Endothelial cell of umbilical vein (primary cell): ENCODE measurements at regions not wholly inside any gene's neighbourhood (a gene's known extent, or its start where the extent isn't known, plus 50 kb on each side); places are given as distances from the start of the nearest gene placed in this dataset.

Source experiments
- EZH2 ChIP-seq: IDR thresholded peaks from 2 replicates; pipeline ENCODE4 v1.6.1; 2012; ENCODE audit warnings: borderline replicate concordance, low read depth, mild to moderate bottlenecking, moderate library complexity, low read length, inconsistent platforms; ENCODE audit not compliant: severe bottlenecking
- FOS ChIP-seq: IDR thresholded peaks from 2 replicates; pipeline ENCODE4 v1.6.1; 2011; ENCODE audit warnings: mild to moderate bottlenecking, low read length, moderate library complexity, borderline replicate concordance; ENCODE audit not compliant: insufficient read depth
- GATA2 ChIP-seq: IDR thresholded peaks from 2 replicates; pipeline ENCODE4 v1.7.0; 2011; ENCODE audit warnings: low read depth, mild to moderate bottlenecking, moderate library complexity, mixed read lengths, low read length; ENCODE audit not compliant: insufficient read length, insufficient read depth
- POLR2A ChIP-seq: IDR thresholded peaks from 2 replicates; pipeline ENCODE4 v1.6.1; 2012; ENCODE audit warnings: low read depth, mild to moderate bottlenecking, control low read depth, low read length
- POLR2AphosphoS5 ChIP-seq: IDR thresholded peaks from 2 replicates; pipeline ENCODE4 v1.6.1; 2012; ENCODE audit warnings: low read depth, mild to moderate bottlenecking, control low read depth, low read length, moderate library complexity; ENCODE audit not compliant: insufficient read depth
- TF ChIP-seq, protein P1 (sequence below), 2 donors: IDR thresholded peaks; 1 replicate in 1 of 2; 2 replicates in 1 of 2; pipeline ENCODE4 v1.5.1; 2011; ENCODE audit warnings: low read length in 2 of 2, mild to moderate bottlenecking in 2 of 2, moderate library complexity in 2 of 2, control low read depth in 1 of 2, inconsistent platforms in 1 of 2, low read depth in 1 of 2; ENCODE audit not compliant: insufficient read depth in 1 of 2; ENCODE audit errors: extremely low read depth in 1 of 2

DNA sequence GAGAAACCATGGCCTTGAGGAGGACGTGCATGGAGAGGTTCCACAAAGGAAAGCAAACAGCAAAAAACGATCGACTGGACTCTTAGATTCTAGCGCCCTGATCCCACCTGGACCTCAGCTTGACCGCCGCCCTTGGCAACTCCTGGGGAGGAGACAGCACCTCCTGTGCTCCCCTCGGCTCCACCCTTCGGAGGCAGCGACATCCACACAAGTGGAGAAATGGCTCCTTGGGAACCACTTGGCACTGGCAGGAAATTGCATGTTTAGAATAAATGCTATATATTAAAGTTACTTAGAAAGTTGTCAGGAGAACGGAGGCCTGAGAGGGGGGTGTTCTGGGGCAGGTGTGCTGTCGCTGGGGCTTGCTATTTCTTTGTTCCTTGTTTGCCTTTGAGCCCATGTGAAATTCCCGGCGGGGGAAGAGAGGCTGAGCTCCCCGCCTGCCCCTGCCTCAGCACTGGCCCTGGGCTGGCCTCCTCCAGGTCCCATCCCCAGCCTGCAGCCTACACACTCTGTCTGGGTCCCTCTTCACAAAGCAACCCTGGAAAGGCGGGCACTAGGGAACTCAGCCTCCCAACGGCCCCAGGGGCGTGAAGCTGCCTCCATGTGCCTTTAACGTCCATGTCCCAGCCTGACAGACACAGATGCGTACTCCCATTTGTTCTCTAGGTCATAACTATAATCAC lies 395.3 kb downstream of the BRD1 start:
- TF ChIP-seq FOS (no peak), POLR2A (no peak), GATA2 (no peak), EZH2 (no peak), POLR2AphosphoS5 (no peak)
- TF ChIP-seq, protein P1, sequence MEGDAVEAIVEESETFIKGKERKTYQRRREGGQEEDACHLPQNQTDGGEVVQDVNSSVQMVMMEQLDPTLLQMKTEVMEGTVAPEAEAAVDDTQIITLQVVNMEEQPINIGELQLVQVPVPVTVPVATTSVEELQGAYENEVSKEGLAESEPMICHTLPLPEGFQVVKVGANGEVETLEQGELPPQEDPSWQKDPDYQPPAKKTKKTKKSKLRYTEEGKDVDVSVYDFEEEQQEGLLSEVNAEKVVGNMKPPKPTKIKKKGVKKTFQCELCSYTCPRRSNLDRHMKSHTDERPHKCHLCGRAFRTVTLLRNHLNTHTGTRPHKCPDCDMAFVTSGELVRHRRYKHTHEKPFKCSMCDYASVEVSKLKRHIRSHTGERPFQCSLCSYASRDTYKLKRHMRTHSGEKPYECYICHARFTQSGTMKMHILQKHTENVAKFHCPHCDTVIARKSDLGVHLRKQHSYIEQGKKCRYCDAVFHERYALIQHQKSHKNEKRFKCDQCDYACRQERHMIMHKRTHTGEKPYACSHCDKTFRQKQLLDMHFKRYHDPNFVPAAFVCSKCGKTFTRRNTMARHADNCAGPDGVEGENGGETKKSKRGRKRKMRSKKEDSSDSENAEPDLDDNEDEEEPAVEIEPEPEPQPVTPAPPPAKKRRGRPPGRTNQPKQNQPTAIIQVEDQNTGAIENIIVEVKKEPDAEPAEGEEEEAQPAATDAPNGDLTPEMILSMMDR (IDR thresholded peaks at IDR 0.05; ENCODE audit: extremely low read depth in 1 of 2, insufficient read depth in 1 of 2, low read depth in 1 of 2, low read length in 2 of 2) = no peak
